Jurkat, Clone E6-1 (cell line): ENCODE measurements at regions not wholly inside any gene's neighbourhood (a gene's known extent, or its start where the extent isn't known, plus 50 kb on each side); places are given as distances from the start of the nearest gene placed in this dataset.

Experiments used
- DNase-seq: peaks from one replicate; pipeline ENCODE4 v3.0.0-alpha.2; 2011; ENCODE audit warnings: low read depth, low spot score
- H3K4me3 ChIP-seq: 2 replicates; pipeline ENCODE4 v1.5.1; 2011; ENCODE audit warnings: mild to moderate bottlenecking, low read length, control low read depth, moderate library complexity

DNA sequence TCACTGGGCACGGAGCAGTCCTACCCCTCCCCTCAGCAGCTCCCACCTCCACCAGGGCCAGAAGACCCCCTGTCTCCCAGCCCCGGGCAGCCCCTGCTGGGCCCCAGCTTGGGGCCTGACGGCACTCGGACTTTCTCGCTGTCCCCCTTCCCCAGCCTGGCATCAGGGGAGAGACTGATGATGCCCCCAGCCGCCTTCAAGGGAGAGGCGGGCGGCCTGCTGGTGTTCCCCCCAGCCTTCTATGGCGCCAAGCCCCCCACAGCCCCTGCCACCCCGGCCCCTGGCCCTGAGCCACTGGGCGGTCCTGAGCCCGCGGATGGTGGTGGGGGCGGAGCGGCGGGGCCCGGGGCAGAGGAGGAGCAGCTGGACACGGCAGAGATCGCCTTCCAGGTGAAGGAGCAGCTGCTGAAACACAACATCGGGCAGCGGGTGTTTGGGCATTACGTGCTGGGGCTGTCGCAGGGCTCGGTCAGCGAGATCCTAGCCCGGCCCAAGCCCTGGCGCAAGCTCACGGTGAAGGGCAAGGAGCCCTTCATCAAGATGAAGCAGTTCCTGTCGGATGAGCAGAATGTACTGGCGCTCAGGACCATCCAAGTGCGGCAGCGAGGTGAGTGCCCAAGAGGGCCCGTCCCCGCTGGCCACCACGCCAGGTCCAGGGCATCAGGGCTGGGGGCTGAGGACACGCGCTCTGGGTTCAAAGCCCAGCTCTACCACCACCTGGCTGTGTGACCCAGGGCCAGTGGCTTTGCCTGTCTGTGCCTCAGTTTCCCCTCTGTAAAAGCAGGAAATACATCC lies 58.6 kb downstream of the PHETA1 start:
- DNase-seq: no peak

DNA sequence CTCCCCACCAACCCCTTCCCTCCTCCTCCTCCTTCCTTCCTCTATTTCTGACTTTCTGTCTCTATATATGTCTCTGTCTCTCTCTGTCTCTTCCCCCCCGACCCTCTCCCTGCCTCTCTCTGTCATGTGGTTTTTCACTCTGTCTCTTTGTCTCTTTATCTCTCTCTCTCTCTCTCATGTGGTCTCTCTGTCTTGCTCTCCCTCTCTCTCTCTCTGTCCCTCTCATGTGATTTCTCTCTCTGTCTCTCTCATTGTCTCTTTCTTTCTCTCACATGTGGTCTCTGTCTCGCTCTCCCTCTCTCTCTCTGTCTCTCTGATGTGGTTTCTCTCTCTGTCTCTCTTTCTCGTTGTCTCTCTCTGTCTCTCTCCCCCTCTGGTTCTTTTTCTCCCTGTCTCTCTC lies 59.3 kb downstream of the PHETA1 start:
- DNase-seq: peak; percentile 57

More for the DNA sequence above, 58.6 kb downstream of the PHETA1 start:
- no peak overlapping the region for H3K4me3 ChIP-seq

GRCh38 chr12:111308473-111308872 lies 60.4 kb downstream of the PHETA1 start:
- DNase-seq: no peak
- H3K4me3 ChIP-seq: no peak overlapping the region

More for the DNA sequence above, 59.3 kb downstream of the PHETA1 start:
- no peak overlapping the region for H3K4me3 ChIP-seq

DNA sequence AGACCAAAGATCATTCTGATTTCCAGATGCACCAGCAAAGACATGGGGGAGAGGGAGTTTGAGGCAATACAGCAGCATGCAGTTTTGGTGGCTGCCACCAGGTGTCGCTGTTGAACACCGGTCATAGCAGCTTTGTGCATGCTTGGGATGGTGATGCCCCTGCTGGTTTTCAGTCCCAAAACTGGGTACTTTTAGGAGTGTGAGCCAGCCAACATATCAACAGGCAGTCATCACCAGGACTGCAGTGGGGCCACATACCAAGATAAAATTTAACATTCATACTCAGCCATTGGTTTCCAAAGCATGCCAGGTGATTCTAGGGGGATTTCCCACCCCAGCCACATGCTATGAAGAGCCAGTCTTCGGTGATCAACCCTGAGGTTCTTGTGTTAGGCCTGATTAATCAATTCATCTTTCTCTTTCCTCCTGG lies 64.2 kb downstream of the PHETA1 start:
- DNase-seq: peak; percentile 29
- H3K4me3 ChIP-seq: no peak overlapping the region

GRCh38 chr12:111303531-111303930 lies 65.4 kb downstream of the PHETA1 start:
- H3K4me3 ChIP-seq: no peak overlapping the region
- no peak for DNase-seq

DNA sequence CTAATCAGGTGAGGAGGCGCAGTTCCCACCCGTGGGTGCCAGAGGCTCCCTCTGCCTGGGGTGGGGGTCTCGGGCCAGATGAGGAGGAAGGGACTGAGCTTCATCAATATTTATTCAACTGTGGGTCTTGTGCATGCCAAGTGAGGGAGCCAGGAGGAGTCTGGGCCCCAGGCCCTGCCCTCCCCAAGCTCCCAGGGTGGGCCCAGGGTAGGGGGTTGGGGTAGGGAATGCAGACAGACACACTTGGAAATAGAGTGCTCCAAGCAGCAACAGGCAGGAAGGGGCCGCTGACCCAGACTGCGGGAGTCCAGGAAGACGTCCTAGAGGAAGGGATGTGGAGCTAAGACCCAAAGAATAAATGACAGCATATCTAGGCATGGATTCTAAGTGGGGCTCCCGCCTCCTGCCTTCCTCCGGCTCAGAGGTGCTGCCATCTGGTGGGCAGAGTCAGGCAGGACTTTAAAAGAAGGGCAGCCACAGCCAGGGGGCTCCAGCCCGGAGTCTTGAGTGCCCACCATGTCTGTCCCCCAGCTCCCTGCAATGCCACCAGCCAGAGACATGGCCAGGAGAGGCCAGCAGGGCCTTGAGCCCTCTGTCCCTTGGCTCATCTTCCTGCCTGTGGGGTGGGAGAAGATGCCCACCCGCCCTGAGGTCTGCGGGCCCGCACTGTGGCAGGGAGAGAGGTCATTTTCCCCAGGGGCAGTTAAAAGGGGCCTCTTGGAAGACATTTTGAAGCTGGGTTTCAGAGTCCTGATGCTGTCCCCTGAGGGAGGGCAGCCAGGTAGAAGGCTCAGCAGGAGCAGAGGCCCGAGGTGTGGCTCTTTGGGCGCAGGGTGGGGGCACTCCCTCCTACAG lies 70.1 kb downstream of the PHETA1 start:
- no peak overlapping the region for H3K4me3 ChIP-seq
- DNase-seq: peak; percentile 33

GRCh38 chr12:111297703-111298426 lies 71.0 kb downstream of the PHETA1 start:
- DNase-seq: no peak
- H3K4me3 ChIP-seq: no peak overlapping the region

DNA sequence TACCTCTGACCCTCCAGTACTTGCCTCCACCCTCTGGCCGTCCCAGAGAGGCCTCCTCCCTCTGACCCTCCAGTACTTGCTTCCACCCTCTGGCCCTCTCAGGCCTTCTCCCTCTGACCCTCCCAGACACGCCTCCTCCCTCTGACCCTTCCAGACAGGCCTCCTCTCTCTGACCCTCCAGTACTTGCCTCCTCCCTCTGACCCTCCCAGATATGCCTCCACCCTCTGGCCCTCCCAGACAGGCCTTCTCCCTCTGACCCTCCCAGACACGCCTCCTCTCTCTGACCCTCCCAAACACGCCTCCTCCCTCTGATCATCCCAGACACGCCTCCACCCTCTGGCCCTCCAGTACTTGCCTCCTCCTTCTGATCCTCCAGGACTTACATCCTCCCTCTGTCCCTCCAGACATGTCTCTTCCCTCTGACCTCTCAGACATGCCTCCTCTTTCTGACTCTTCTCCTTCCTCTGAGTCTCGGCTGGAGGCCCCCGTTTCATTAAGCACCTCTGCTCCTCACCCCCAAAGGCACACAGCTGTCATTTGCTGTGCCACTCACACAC lies 71.9 kb downstream of the PHETA1 start:
- no peak for DNase-seq

GRCh38 chr12:111295176-111295575 lies 73.7 kb downstream of the PHETA1 start:
- DNase-seq: no peak
- H3K4me3 ChIP-seq: no peak overlapping the region

More for the DNA sequence above, 71.9 kb downstream of the PHETA1 start:
- H3K4me3 ChIP-seq: no peak overlapping the region

DNA sequence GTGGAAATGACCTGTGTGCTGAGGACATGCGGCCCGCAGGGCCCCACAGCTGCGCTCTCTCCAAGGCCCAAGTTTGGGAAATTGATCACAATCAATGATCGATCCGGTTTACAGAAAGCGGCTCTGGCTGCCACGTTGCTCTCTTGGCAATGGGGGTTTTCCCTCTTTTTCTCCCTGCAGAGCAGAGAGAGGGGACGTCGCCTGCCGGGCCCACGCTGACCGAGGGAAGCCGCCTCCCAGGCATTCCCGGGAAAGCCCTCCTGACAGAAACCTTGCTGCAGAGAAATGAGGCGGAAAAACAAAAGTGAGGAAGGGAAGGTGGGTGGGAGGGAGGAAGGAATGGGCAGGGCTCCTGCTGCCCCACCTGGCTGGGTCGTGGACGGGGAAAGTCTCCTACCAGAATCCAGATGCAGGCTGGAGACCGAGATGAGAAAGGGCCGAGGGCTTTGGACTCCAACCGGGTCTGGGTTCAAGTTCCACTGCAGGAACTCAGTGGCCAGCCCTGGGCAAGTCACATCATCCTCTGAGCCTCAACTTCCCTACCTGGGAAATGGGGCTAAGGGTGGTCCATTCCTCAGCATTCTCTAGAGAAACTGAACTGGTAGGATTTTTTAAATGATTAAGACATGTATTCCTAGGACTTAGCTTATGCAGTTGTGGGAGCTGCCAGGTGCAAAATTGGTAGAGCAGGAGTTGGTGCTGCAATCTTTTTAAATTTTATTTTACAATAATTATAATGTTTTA lies 75.5 kb downstream of the PHETA1 start:
- H3K4me3 ChIP-seq: no peak overlapping the region

GRCh38 chr12:111291357-111291756 lies 77.5 kb downstream of the PHETA1 start:
- DNase-seq: no peak
- H3K4me3 ChIP-seq: no peak overlapping the region

More for the DNA sequence above, 75.5 kb downstream of the PHETA1 start:
- no peak for DNase-seq

- DNase-seq: no peak
- H3K4me3 ChIP-seq: no peak overlapping the region
These were observed 80.1 kb downstream of the PHETA1 start for GRCh38 chr12:111288771-111289170.

GRCh38 chr12:111287125-111287900 lies 81.6 kb downstream of the PHETA1 start:
- no peak for DNase-seq
- H3K4me3 ChIP-seq: no peak overlapping the region

DNA sequence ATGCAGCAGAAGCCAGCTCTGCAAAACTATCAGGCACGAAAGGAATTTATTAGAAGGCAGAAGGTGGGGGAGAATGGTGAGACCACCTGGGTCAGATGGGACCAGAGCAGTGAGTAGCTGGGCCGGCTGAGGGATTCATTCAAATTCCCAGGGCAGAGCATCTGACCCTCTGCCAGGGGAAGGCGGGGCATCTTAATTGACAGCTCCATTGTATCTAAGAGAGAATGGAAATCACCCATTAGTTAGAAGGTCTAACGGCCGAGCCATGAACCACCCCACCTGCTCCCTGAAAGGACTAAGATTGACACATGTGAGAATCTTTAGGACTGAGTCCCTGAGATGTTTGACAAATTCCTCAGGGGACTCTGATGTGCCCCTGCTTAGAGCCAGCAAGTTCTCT lies 83.7 kb downstream of the PHETA1 start:
- no peak overlapping the region for H3K4me3 ChIP-seq
- no peak for DNase-seq

GRCh38 chr12:111284709-111285108 lies 84.2 kb downstream of the PHETA1 start:
- DNase-seq: no peak
- no peak overlapping the region for H3K4me3 ChIP-seq

GRCh38 chr12:111283966-111284365 lies 84.9 kb downstream of the PHETA1 start:
- no peak overlapping the region for H3K4me3 ChIP-seq
- no peak for DNase-seq

- no peak overlapping the region for H3K4me3 ChIP-seq
- DNase-seq: no peak
These were observed 85.4 kb downstream of the PHETA1 start for GRCh38 chr12:111283521-111283920.

- no peak overlapping the region for H3K4me3 ChIP-seq
- no peak for DNase-seq
These were observed 91.3 kb downstream of the PHETA1 start for GRCh38 chr12:111277570-111277969.
